Activated CD4-positive, alpha-beta T cell treated with anti-CD3 and anti-CD28 coated beads, Interleukin-2, amount 10 ng/mL, durations not matched to agents 24 days and 14 days (primary cell): ENCODE measurements at regions not wholly inside any gene's neighbourhood (a gene's known extent, or its start where the extent isn't known, plus 50 kb on each side); places are given as distances from the start of the nearest gene placed in this dataset.

Experiments used
- DNase-seq: peaks from one replicate; pipeline ENCODE4 v3.0.0; 2022
- H3K27ac Mint-ChIP-seq: one replicate; pipeline ENCODE4 v1.8.0; 2022; ENCODE audit warnings: mild to moderate bottlenecking, mixed read lengths
- H3K27me3 Mint-ChIP-seq: one replicate; pipeline ENCODE4 v1.8.0; 2022; ENCODE audit warnings: mixed read lengths
- H3K36me3 Mint-ChIP-seq: one replicate; pipeline ENCODE4 v1.8.0; 2022; ENCODE audit warnings: low read depth, mild to moderate bottlenecking, mixed read lengths
- H3K4me1 Mint-ChIP-seq: one replicate; pipeline ENCODE4 v1.8.0; 2021; ENCODE audit warnings: mixed read lengths
- H3K4me3 Mint-ChIP-seq: one replicate; pipeline ENCODE4 v1.8.0; 2022; ENCODE audit warnings: mild to moderate bottlenecking, moderate library complexity, mixed read lengths
- H3K9me3 Mint-ChIP-seq: one replicate; pipeline ENCODE4 v1.8.0; 2021; ENCODE audit warnings: mixed read lengths
- intact Hi-C: fragments of 100-400 bp; cut with micrococcal nuclease; formaldehyde crosslinking; loops from one replicate; pipeline ENCODE4 v1.15.1; 2023

GRCh38 chr5:159781626-159782157, 134.6 kb upstream of the ADRA1B start:
- intact Hi-C loops = no loop called here
- no peak overlapping the region for H3K4me3 Mint-ChIP-seq

GRCh38 chr5:159782197-159782994, 133.9 kb upstream of the ADRA1B start:
- no peaks in the 10 kb centered on the region for H3K36me3 Mint-ChIP-seq
- no peak for DNase-seq
- intact Hi-C loops = no loop called here
- H3K27me3 Mint-ChIP-seq = peaks cover 20% of the 10 kb centered on the region
- no peak overlapping the region for H3K4me3 Mint-ChIP-seq
- H3K9me3 Mint-ChIP-seq = peaks cover 20% of the 10 kb centered on the region
- peaks cover 16% of the 10 kb centered on the region for H3K4me1 Mint-ChIP-seq
- H3K27ac Mint-ChIP-seq = no peak overlapping the region

More at GRCh38 chr5:159781626-159782157, 134.6 kb upstream of the ADRA1B start:
- DNase-seq = no peak
- Mint-ChIP-seq H3K27ac (no peak overlapping the region), H3K36me3 (no peaks in the 10 kb centered on the region), H3K4me1 (peaks cover 16% of the 10 kb centered on the region), H3K9me3 (peaks cover 20% of the 10 kb centered on the region), H3K27me3 (peaks cover 20% of the 10 kb centered on the region)

- Mint-ChIP-seq H3K27me3 (peaks cover 20% of the 10 kb centered on the region), H3K36me3 (no peaks in the 10 kb centered on the region), H3K27ac (no peak overlapping the region), H3K9me3 (peaks cover 20% of the 10 kb centered on the region), H3K4me3 (no peak overlapping the region), H3K4me1 (peaks cover 16% of the 10 kb centered on the region)
- no peak for DNase-seq
- intact Hi-C loops = no loop called here
Observed at GRCh38 chr5:159782995-159783300, 133.3 kb upstream of the ADRA1B start.

GRCh38 chr5:159783726-159784247, 132.5 kb upstream of the ADRA1B start:
- H3K36me3 Mint-ChIP-seq = no peaks in the 10 kb centered on the region
- no peak overlapping the region for H3K27ac Mint-ChIP-seq
- peaks cover 20% of the 10 kb centered on the region for H3K27me3 Mint-ChIP-seq
- intact Hi-C loops = no loop called here
- DNase-seq = no peak
- no peak overlapping the region for H3K4me3 Mint-ChIP-seq
- H3K4me1 Mint-ChIP-seq = peaks cover 13% of the 10 kb centered on the region
- peaks cover 20% of the 10 kb centered on the region for H3K9me3 Mint-ChIP-seq

- H3K4me1 Mint-ChIP-seq = peaks cover 10% of the 10 kb centered on the region
- peaks cover 23% of the 10 kb centered on the region for H3K27me3 Mint-ChIP-seq
- no peak overlapping the region for H3K27ac Mint-ChIP-seq
- intact Hi-C loops = no loop called here
- H3K36me3 Mint-ChIP-seq = no peaks in the 10 kb centered on the region
- DNase-seq = no peak
- H3K9me3 Mint-ChIP-seq = peaks cover 17% of the 10 kb centered on the region
- H3K4me3 Mint-ChIP-seq = no peak overlapping the region
Observed at GRCh38 chr5:159784993-159785392, 131.3 kb upstream of the ADRA1B start.

- no peak for DNase-seq
- H3K4me1 Mint-ChIP-seq = peaks cover 7% of the 10 kb centered on the region
- intact Hi-C loops = no loop called here
- H3K36me3 Mint-ChIP-seq = no peaks in the 10 kb centered on the region
- peaks cover 24% of the 10 kb centered on the region for H3K27me3 Mint-ChIP-seq
- H3K4me3 Mint-ChIP-seq = no peak overlapping the region
- peaks cover 10% of the 10 kb centered on the region for H3K9me3 Mint-ChIP-seq
- no peak overlapping the region for H3K27ac Mint-ChIP-seq
Observed at GRCh38 chr5:159785656-159786055, 130.6 kb upstream of the ADRA1B start.

GRCh38 chr5:159786201-159786600, 130.1 kb upstream of the ADRA1B start:
- Mint-ChIP-seq H3K4me3 (no peak overlapping the region), H3K4me1 (peaks cover 7% of the 10 kb centered on the region), H3K27me3 (peaks cover 24% of the 10 kb centered on the region), H3K9me3 (peaks cover 5% of the 10 kb centered on the region), H3K27ac (no peak overlapping the region), H3K36me3 (no peaks in the 10 kb centered on the region)
- intact Hi-C loops = no loop called here
- DNase-seq = no peak

GRCh38 chr5:159786901-159787691, 129.2 kb upstream of the ADRA1B start:
- Mint-ChIP-seq H3K27ac (no peak overlapping the region), H3K27me3 (peaks cover 24% of the 10 kb centered on the region), H3K36me3 (no peaks in the 10 kb centered on the region), H3K4me1 (peaks cover 6% of the 10 kb centered on the region), H3K9me3 (no peaks in the 10 kb centered on the region), H3K4me3 (no peak overlapping the region)
- intact Hi-C loops = no loop called here
- DNase-seq = no peak

- Mint-ChIP-seq H3K4me3 (no peak overlapping the region), H3K9me3 (no peaks in the 10 kb centered on the region), H3K36me3 (no peaks in the 10 kb centered on the region), H3K27ac (no peak overlapping the region), H3K4me1 (peaks cover 6% of the 10 kb centered on the region), H3K27me3 (peaks cover 24% of the 10 kb centered on the region)
- intact Hi-C loops = no loop called here
- DNase-seq = no peak
Observed at GRCh38 chr5:159787837-159788236, 128.4 kb upstream of the ADRA1B start.

- no peak overlapping the region for H3K27ac Mint-ChIP-seq
- no peak for DNase-seq
- H3K4me1 Mint-ChIP-seq = peaks cover 6% of the 10 kb centered on the region
- intact Hi-C loops = no loop called here
- peaks cover 18% of the 10 kb centered on the region for H3K27me3 Mint-ChIP-seq
- H3K36me3 Mint-ChIP-seq = no peaks in the 10 kb centered on the region
- H3K4me3 Mint-ChIP-seq = no peak overlapping the region
- H3K9me3 Mint-ChIP-seq = no peaks in the 10 kb centered on the region
Observed at GRCh38 chr5:159788835-159789331, 127.4 kb upstream of the ADRA1B start.

GRCh38 chr5:159792180-159792579, 124.1 kb upstream of the ADRA1B start:
- no peaks in the 10 kb centered on the region for H3K4me1 Mint-ChIP-seq
- H3K27me3 Mint-ChIP-seq = peaks cover 4% of the 10 kb centered on the region
- no peak for DNase-seq
- no peaks in the 10 kb centered on the region for H3K9me3 Mint-ChIP-seq
- intact Hi-C loops = no loop called here
- no peaks in the 10 kb centered on the region for H3K36me3 Mint-ChIP-seq
- no peak overlapping the region for H3K27ac Mint-ChIP-seq
- no peak overlapping the region for H3K4me3 Mint-ChIP-seq

- no peaks in the 10 kb centered on the region for H3K9me3 Mint-ChIP-seq
- no peak overlapping the region for H3K27ac Mint-ChIP-seq
- peaks cover under 1% of the 10 kb centered on the region for H3K27me3 Mint-ChIP-seq
- no peaks in the 10 kb centered on the region for H3K4me1 Mint-ChIP-seq
- H3K36me3 Mint-ChIP-seq = no peaks in the 10 kb centered on the region
- DNase-seq = no peak
- no peak overlapping the region for H3K4me3 Mint-ChIP-seq
- intact Hi-C loops = no loop called here
Observed at GRCh38 chr5:159797261-159797970, 118.9 kb upstream of the ADRA1B start.

GRCh38 chr5:159799701-159800100, 116.6 kb upstream of the ADRA1B start:
- peaks cover 6% of the 10 kb centered on the region for H3K27me3 Mint-ChIP-seq
- H3K36me3 Mint-ChIP-seq = no peaks in the 10 kb centered on the region
- no peaks in the 10 kb centered on the region for H3K9me3 Mint-ChIP-seq
- no peak overlapping the region for H3K4me3 Mint-ChIP-seq
- intact Hi-C loops = no loop called here
- H3K4me1 Mint-ChIP-seq = no peaks in the 10 kb centered on the region
- H3K27ac Mint-ChIP-seq = no peak overlapping the region
- no peak for DNase-seq
